ENCODE measurements at regions not wholly inside any gene's neighbourhood (a gene's known extent, or its start where the extent isn't known, plus 50 kb on each side); places are given as distances from the start of the nearest gene placed in this dataset.
"Not testable (repeated sequence)": the region's sequence is repeated elsewhere in the genome, so short reads cannot be mapped to it uniquely, and the experiment has no call there.

- DNase-seq (ENCODE audit: low read depth in 3 of 3) = no peak
Observed at GRCh38 chr19:31881988-31882387, 463.4 kb upstream of the ZNF507 start.

- DNase-seq (ENCODE audit: low read depth in 3 of 3) = no peak
Observed at GRCh38 chr19:31882709-31883108, 462.7 kb upstream of the ZNF507 start.

- no peak for DNase-seq (ENCODE audit: low read depth in 3 of 3)
Observed at GRCh38 chr19:31883296-31883990, 462.0 kb upstream of the ZNF507 start.

GRCh38 chr19:31885280-31885853 lies 460.0 kb upstream of the ZNF507 start:
- no peak for DNase-seq (ENCODE audit: low read depth in 3 of 3)

GRCh38 chr19:31890230-31890629 lies 455.2 kb upstream of the ZNF507 start:
- DNase-seq (ENCODE audit: low read depth in 3 of 3) = no peak

- DNase-seq (ENCODE audit: low read depth in 3 of 3) = no peak
Observed at GRCh38 chr19:31892060-31892459, 453.4 kb upstream of the ZNF507 start.

- DNase-seq (ENCODE audit: low read depth in 3 of 3) = not testable (repeated sequence)
Observed at GRCh38 chr19:31893491-31893890, 451.9 kb upstream of the ZNF507 start.

- DNase-seq (ENCODE audit: low read depth in 3 of 3) = no peak
Observed at GRCh38 chr19:31894451-31894850, 451.0 kb upstream of the ZNF507 start.

GRCh38 chr19:31897292-31897691 lies 448.1 kb upstream of the ZNF507 start:
- no peak for DNase-seq (ENCODE audit: low read depth in 3 of 3)

GRCh38 chr19:31900991-31901390 lies 444.4 kb upstream of the ZNF507 start:
- no peak for DNase-seq (ENCODE audit: low read depth in 3 of 3)

GRCh38 chr19:31902821-31903220 lies 442.6 kb upstream of the ZNF507 start:
- no peak for DNase-seq (ENCODE audit: low read depth in 3 of 3)

GRCh38 chr19:31903979-31904378 lies 441.4 kb upstream of the ZNF507 start:
- DNase-seq (ENCODE audit: low read depth in 3 of 3) = no peak

GRCh38 chr19:31906111-31906871 lies 439.1 kb upstream of the ZNF507 start:
- no peak for DNase-seq (ENCODE audit: low read depth in 3 of 3)

- no peak for DNase-seq (ENCODE audit: low read depth in 3 of 3)
Observed at GRCh38 chr19:31907661-31908060, 437.7 kb upstream of the ZNF507 start.

- DNase-seq (ENCODE audit: low read depth in 3 of 3) = no peak
Observed at GRCh38 chr19:31908080-31908479, 437.3 kb upstream of the ZNF507 start.

- DNase-seq (ENCODE audit: low read depth in 3 of 3) = no peak
Observed at GRCh38 chr19:31908496-31909225, 436.7 kb upstream of the ZNF507 start.

GRCh38 chr19:31910224-31910623 lies 435.2 kb upstream of the ZNF507 start:
- DNase-seq (ENCODE audit: low read depth in 3 of 3) = no peak

GRCh38 chr19:31911577-31911976 lies 433.8 kb upstream of the ZNF507 start:
- no peak for DNase-seq (ENCODE audit: low read depth in 3 of 3)

GRCh38 chr19:31913103-31913661 lies 432.2 kb upstream of the ZNF507 start:
- DNase-seq (ENCODE audit: low read depth in 3 of 3) = no peak

GRCh38 chr19:31930401-31930800 lies 415.0 kb upstream of the ZNF507 start:
- no peak for DNase-seq (ENCODE audit: low read depth in 3 of 3)

- DNase-seq (ENCODE audit: low read depth in 3 of 3) = no peak
Observed at GRCh38 chr19:31937983-31938382, 407.4 kb upstream of the ZNF507 start.

GRCh38 chr19:31938675-31939074 lies 406.7 kb upstream of the ZNF507 start:
- no peak for DNase-seq (ENCODE audit: low read depth in 3 of 3)
